GM12892 (cell line): ENCODE measurements at regions not wholly inside any gene's neighbourhood (a gene's known extent, or its start where the extent isn't known, plus 50 kb on each side); places are given as distances from the start of the nearest gene placed in this dataset.

ENCODE experiments used
- POLR2A ChIP-seq: IDR thresholded peaks from 2 replicates; pipeline ENCODE4 v1.6.1; 2011; ENCODE audit warnings: low read depth, low read length, control low read depth
- POLR2AphosphoS5 ChIP-seq: IDR thresholded peaks from 2 replicates; pipeline ENCODE4 v1.6.1; 2011; ENCODE audit warnings: low read depth, low read length, control low read depth

GRCh38 chr6:87829622-87830121 is 127.6 kb upstream of the AKIRIN2 start:
- TF ChIP-seq POLR2A (no peak), POLR2AphosphoS5 (no peak)
